Endodermal cell (in vitro differentiated cells): ENCODE measurements at regions not wholly inside any gene's neighbourhood (a gene's known extent, or its start where the extent isn't known, plus 50 kb on each side); places are given as distances from the start of the nearest gene placed in this dataset.

Experiments
- DNase-seq: peaks from one replicate; pipeline ENCODE4 v3.0.0-alpha.2; 2017
- H3K27ac ChIP-seq: 2 replicates; pipeline ENCODE4 v1.5.1; 2013; ENCODE audit warnings: mild to moderate bottlenecking, low read depth, low read length, moderate library complexity
- H3K27me3 ChIP-seq: 2 replicates; pipeline ENCODE4 v1.6.1; 2013; ENCODE audit warnings: mild to moderate bottlenecking, low read length, moderate library complexity; ENCODE audit not compliant: insufficient read depth, control insufficient read depth, poor library complexity, severe bottlenecking
- H3K36me3 ChIP-seq: 2 replicates; pipeline ENCODE4 v1.7.0; 2013; ENCODE audit warnings: mild to moderate bottlenecking, low read length, moderate library complexity; ENCODE audit not compliant: control insufficient read depth, insufficient read depth
- H3K4me1 ChIP-seq: one replicate; pipeline ENCODE4 v1.7.0; 2013; ENCODE audit warnings: low read length; ENCODE audit not compliant: control insufficient read depth, insufficient read depth
- H3K4me3 ChIP-seq: 2 replicates; pipeline ENCODE4 v1.5.1; 2013; ENCODE audit warnings: mild to moderate bottlenecking, low read length, moderate library complexity
- H3K9ac ChIP-seq: 2 replicates; pipeline ENCODE4 v1.6.1; 2013; ENCODE audit warnings: mild to moderate bottlenecking, low read length, moderate library complexity; ENCODE audit not compliant: poor library complexity, severe bottlenecking; ENCODE audit errors: extremely low read depth
- H3K9me3 ChIP-seq: 2 replicates; pipeline ENCODE4 v1.6.1; 2013; ENCODE audit warnings: mild to moderate bottlenecking, low read length, moderate library complexity; ENCODE audit not compliant: control insufficient read depth
- H3K27ac Mint-ChIP-seq: 2 replicates; pipeline ENCODE4 v1.8.0; 2020; ENCODE audit warnings: mixed read lengths
- H3K27me3 Mint-ChIP-seq: 2 replicates; pipeline ENCODE4 v1.8.0; 2021; ENCODE audit warnings: mild to moderate bottlenecking, mixed read lengths; ENCODE audit not compliant: insufficient read depth
- H3K36me3 Mint-ChIP-seq: 2 replicates; pipeline ENCODE4 v1.8.0; 2020; ENCODE audit warnings: low read depth, mixed read lengths
- H3K4me1 Mint-ChIP-seq: 2 replicates; pipeline ENCODE4 v1.8.0; 2020; ENCODE audit warnings: mixed read lengths
- H3K4me3 Mint-ChIP-seq: 2 replicates; pipeline ENCODE4 v1.8.0; 2020; ENCODE audit warnings: mild to moderate bottlenecking, moderate library complexity, mixed read lengths
- H3K9me3 Mint-ChIP-seq: 2 replicates; pipeline ENCODE4 v1.8.0; 2020; ENCODE audit warnings: mild to moderate bottlenecking, mixed read lengths
- WGBS, 2 experiments: methylation state at CpG; one replicate each; pipeline versions ENCODE4 v1.1.5 to v1.1.7; 2013; ENCODE audit warnings: missing lambda C conversion rate in 2 of 2, mixed read lengths in 1 of 2; ENCODE audit not compliant: insufficient coverage in 1 of 2, insufficient read length in 1 of 2; 5-methylcytosine and 5-hydroxymethylcytosine counted together
- TF ChIP-seq, protein P1 (sequence below): fragments of 200-600 bp; sonication (generic); conservative IDR thresholded peaks from 2 replicates; pipeline ENCODE4 v1.5.0; 2021; ENCODE audit warnings: antibody characterized with exemption, mild to moderate bottlenecking

DNA sequence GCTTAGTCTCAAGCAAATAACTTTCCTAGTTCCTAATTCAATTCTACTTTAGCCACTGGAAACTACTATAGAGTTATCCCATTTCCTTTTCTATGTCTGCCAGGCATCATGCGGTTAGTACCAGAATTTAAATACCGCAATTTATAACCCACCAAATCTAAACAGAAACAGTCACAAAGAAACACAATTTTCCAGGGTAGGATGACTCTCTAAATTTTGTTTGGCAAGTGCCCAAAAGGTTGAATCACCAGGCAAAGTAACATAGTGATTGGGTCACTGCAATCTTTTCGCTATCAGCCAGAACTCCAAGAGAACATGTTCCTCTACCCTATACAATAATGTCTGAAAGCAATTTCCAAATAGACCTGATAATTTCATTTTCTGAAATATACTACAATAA, 240.2 kb upstream of the GRIA3 start:
- no peaks in the 10 kb centered on the region for H3K36me3 Mint-ChIP-seq
- no peak overlapping the region for H3K4me3 Mint-ChIP-seq
- no peak for DNase-seq

DNA sequence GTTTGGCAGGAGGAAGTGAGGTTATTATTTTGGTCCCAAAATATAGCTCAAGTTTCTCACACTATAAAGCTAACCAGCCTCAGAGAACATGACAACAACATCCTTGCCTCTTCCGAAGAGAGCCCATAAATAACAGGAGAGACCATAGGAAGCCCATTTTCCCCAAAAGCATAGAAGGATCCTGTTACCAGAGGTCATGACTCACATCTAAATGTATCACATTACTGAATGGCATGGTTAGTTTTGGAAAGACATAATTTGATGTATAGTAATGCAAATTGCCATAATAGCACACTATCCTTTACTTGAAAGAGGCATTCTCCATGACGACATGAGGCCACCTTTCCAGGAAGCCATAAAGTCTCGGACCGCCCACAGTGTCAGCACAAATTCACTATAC, 238.8 kb upstream of the GRIA3 start:
- 84% methylated on average over 4 of the region's 4 CpGs; no CpG with 5 or more reads in 1 of the 2 experiments for WGBS, 2 experiments

More for the DNA sequence above, 240.2 kb upstream of the GRIA3 start:
- Histone ChIP-seq H3K36me3 (no peaks in the 10 kb centered on the region), H3K27ac (no peak overlapping the region), H3K9ac (no peak overlapping the region), H3K9me3 (no peaks in the 10 kb centered on the region), H3K4me1 (no peaks in the 10 kb centered on the region), H3K27me3 (no peaks in the 10 kb centered on the region), H3K4me3 (no peak overlapping the region)
- 92% methylated on average over 3 of the region's 3 CpGs; no CpG with 5 or more reads in 1 of the 2 experiments for WGBS, 2 experiments
- H3K27ac Mint-ChIP-seq, result no peak overlapping the region
- H3K27me3 Mint-ChIP-seq, result no peaks in the 10 kb centered on the region
- TF ChIP-seq, protein P1, sequence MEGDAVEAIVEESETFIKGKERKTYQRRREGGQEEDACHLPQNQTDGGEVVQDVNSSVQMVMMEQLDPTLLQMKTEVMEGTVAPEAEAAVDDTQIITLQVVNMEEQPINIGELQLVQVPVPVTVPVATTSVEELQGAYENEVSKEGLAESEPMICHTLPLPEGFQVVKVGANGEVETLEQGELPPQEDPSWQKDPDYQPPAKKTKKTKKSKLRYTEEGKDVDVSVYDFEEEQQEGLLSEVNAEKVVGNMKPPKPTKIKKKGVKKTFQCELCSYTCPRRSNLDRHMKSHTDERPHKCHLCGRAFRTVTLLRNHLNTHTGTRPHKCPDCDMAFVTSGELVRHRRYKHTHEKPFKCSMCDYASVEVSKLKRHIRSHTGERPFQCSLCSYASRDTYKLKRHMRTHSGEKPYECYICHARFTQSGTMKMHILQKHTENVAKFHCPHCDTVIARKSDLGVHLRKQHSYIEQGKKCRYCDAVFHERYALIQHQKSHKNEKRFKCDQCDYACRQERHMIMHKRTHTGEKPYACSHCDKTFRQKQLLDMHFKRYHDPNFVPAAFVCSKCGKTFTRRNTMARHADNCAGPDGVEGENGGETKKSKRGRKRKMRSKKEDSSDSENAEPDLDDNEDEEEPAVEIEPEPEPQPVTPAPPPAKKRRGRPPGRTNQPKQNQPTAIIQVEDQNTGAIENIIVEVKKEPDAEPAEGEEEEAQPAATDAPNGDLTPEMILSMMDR, result no peak
- peaks cover 30% of the 10 kb centered on the region for H3K9me3 Mint-ChIP-seq
- no peaks in the 10 kb centered on the region for H3K4me1 Mint-ChIP-seq

DNA sequence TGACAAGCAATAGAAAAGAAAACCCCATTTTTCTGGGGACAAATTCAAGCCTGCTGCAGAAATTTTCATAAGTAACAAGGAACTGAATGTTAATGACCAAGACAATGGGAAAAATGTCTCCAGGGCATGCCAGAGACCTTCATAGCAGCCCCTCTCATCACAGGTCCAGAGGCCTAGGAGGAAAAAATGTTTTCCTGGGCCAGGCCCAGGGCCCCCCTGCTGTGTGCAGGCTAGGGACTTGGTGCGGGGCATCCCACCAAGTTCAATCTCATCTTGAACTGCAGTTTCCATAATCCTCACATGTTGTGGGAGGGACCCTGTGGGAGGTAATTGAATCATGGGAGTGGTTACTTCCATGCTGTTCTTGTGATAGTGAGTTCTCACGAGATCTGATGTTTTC, 211.5 kb upstream of the GRIA3 start:
- H3K36me3 Mint-ChIP-seq, result peaks cover 6% of the 10 kb centered on the region
- H3K9me3 ChIP-seq, result no peaks in the 10 kb centered on the region
- H3K27ac Mint-ChIP-seq, result no peak overlapping the region
- H3K27me3 ChIP-seq, result no peaks in the 10 kb centered on the region
- no peak for DNase-seq
- H3K4me1 ChIP-seq, result no peaks in the 10 kb centered on the region
- no peaks in the 10 kb centered on the region for H3K36me3 ChIP-seq
- 100% methylated on average over 1 of the region's 2 CpGs; no CpG with 5 or more reads in 1 of the 2 experiments for WGBS, 2 experiments
- no peak overlapping the region for H3K4me3 Mint-ChIP-seq
- no peak overlapping the region for H3K4me3 ChIP-seq
- no peaks in the 10 kb centered on the region for H3K27me3 Mint-ChIP-seq
- peaks cover 2% of the 10 kb centered on the region for H3K4me1 Mint-ChIP-seq
- no peak overlapping the region for H3K9ac ChIP-seq
- no peak overlapping the region for H3K27ac ChIP-seq
- peaks cover 60% of the 10 kb centered on the region for H3K9me3 Mint-ChIP-seq
- TF ChIP-seq, protein P1, result no peak

More for the DNA sequence above, 238.8 kb upstream of the GRIA3 start:
- no peaks in the 10 kb centered on the region for H3K4me1 ChIP-seq
- TF ChIP-seq, protein P1, result no peak
- H3K36me3 ChIP-seq, result no peaks in the 10 kb centered on the region
- H3K4me3 Mint-ChIP-seq, result no peak overlapping the region
- H3K9me3 Mint-ChIP-seq, result peaks cover 30% of the 10 kb centered on the region
- no peaks in the 10 kb centered on the region for H3K9me3 ChIP-seq
- H3K36me3 Mint-ChIP-seq, result no peaks in the 10 kb centered on the region
- no peaks in the 10 kb centered on the region for H3K27me3 ChIP-seq
- H3K27ac ChIP-seq, result no peak overlapping the region
- H3K4me1 Mint-ChIP-seq, result no peaks in the 10 kb centered on the region
- no peak overlapping the region for H3K9ac ChIP-seq
- no peak overlapping the region for H3K27ac Mint-ChIP-seq
- no peak overlapping the region for H3K4me3 ChIP-seq
- no peaks in the 10 kb centered on the region for H3K27me3 Mint-ChIP-seq
- no peak for DNase-seq
